DOHH2 (cell line): ENCODE measurements at regions not wholly inside any gene's neighbourhood (a gene's known extent, or its start where the extent isn't known, plus 50 kb on each side); places are given as distances from the start of the nearest gene placed in this dataset.

Experiments used
- EZH2phosphoT487 ChIP-seq: fragments of 200-600 bp; sonication (generic); IDR thresholded peaks from 2 replicates; pipeline ENCODE4 v1.6.1; 2017; ENCODE audit warnings: borderline replicate concordance, mild to moderate bottlenecking, antibody characterized with exemption, low read length, moderate library complexity, mixed read lengths
- TF ChIP-seq, protein P1 (sequence below): fragments of 200-600 bp; sonication (generic); IDR thresholded peaks from one replicate; pipeline ENCODE4 v1.5.1; 2014; ENCODE audit warnings: antibody characterized with exemption, mild to moderate bottlenecking, low read depth, low read length; ENCODE audit not compliant: poor library complexity, severe bottlenecking

DNA sequence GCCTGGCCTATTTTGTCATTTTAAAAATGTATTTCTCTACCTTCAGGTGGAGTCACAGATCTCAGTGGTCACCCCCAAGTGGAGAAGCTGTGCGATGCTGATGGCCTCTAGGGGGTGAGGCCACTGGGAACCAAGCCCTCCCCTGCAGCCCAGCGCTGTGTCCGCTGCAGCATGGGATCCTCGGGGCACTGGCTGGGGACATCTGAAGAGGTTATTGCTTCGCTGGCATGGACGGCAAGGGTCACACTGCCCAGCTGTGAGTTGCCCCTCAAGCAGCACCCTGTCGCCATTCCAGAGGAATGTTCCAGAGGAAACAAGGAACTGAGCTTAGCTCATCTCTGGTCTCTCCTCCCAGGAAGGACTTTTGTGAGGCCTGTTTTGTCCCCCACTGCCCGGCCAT is 119.6 kb upstream of the S1PR3 start:
- TF ChIP-seq, protein P1, sequence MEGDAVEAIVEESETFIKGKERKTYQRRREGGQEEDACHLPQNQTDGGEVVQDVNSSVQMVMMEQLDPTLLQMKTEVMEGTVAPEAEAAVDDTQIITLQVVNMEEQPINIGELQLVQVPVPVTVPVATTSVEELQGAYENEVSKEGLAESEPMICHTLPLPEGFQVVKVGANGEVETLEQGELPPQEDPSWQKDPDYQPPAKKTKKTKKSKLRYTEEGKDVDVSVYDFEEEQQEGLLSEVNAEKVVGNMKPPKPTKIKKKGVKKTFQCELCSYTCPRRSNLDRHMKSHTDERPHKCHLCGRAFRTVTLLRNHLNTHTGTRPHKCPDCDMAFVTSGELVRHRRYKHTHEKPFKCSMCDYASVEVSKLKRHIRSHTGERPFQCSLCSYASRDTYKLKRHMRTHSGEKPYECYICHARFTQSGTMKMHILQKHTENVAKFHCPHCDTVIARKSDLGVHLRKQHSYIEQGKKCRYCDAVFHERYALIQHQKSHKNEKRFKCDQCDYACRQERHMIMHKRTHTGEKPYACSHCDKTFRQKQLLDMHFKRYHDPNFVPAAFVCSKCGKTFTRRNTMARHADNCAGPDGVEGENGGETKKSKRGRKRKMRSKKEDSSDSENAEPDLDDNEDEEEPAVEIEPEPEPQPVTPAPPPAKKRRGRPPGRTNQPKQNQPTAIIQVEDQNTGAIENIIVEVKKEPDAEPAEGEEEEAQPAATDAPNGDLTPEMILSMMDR: no peak
- TF ChIP-seq EZH2phosphoT487: no peak
